Mesendoderm (in vitro differentiated cells): ENCODE measurements at regions not wholly inside any gene's neighbourhood (a gene's known extent, or its start where the extent isn't known, plus 50 kb on each side); places are given as distances from the start of the nearest gene placed in this dataset.

ENCODE experiments used
- DNase-seq: peaks from one replicate; pipeline ENCODE4 v3.0.0; 2013
- H2AK5ac ChIP-seq: 2 replicates; pipeline ENCODE4 v1.6.1; 2013; ENCODE audit warnings: low read length, inconsistent platforms
- H2BK120ac ChIP-seq: 2 replicates; pipeline ENCODE4 v1.6.1; 2013; ENCODE audit warnings: low read depth, mild to moderate bottlenecking, low read length, moderate library complexity, mixed read lengths
- H2BK15ac ChIP-seq: replicated peaks from 2 replicates; pipeline ENCODE4 v1.6.1; 2013; ENCODE audit warnings: low read depth, mild to moderate bottlenecking, moderate library complexity
- H2BK5ac ChIP-seq: 2 replicates; pipeline ENCODE4 v1.6.1; 2013; ENCODE audit warnings: low read length, inconsistent platforms
- H3K18ac ChIP-seq: 2 replicates; pipeline ENCODE4 v1.6.1; 2013; ENCODE audit warnings: mild to moderate bottlenecking, low read length, mixed read lengths
- H3K23ac ChIP-seq: one replicate; pipeline ENCODE4 v1.6.1; 2013; ENCODE audit warnings: low read length
- H3K27ac ChIP-seq: 2 replicates; pipeline ENCODE4 v1.5.1; 2013; ENCODE audit warnings: low read depth, mild to moderate bottlenecking, inconsistent platforms, low read length, moderate library complexity
- H3K27me3 ChIP-seq: 2 replicates; pipeline ENCODE4 v1.6.1; 2013; ENCODE audit warnings: low read length, control low read depth, mild to moderate bottlenecking, inconsistent platforms; ENCODE audit not compliant: insufficient read depth, poor library complexity
- H3K36me3 ChIP-seq: 2 replicates; pipeline ENCODE4 v1.6.1; 2013; ENCODE audit warnings: low read length, inconsistent platforms; ENCODE audit not compliant: control insufficient read depth, insufficient read depth
- H3K4ac ChIP-seq: one replicate; pipeline ENCODE4 v1.6.1; 2013; ENCODE audit warnings: low read depth, mild to moderate bottlenecking, low read length, moderate library complexity
- H3K4me1 ChIP-seq: 2 replicates; pipeline ENCODE4 v1.6.1; 2013; ENCODE audit warnings: low read depth, low read length, inconsistent platforms; ENCODE audit not compliant: control insufficient read depth
- H3K4me2 ChIP-seq: 2 replicates; pipeline ENCODE4 v1.6.1; 2013; ENCODE audit warnings: low read length
- H3K4me3 ChIP-seq: 2 replicates; pipeline ENCODE4 v1.5.1; 2013; ENCODE audit warnings: mild to moderate bottlenecking, low read length
- H3K56ac ChIP-seq: one replicate; pipeline ENCODE4 v1.6.1; 2013; ENCODE audit warnings: low read length
- H3K79me1 ChIP-seq: 2 replicates; pipeline ENCODE4 v1.6.1; 2013; ENCODE audit warnings: low read length, inconsistent platforms
- H3K79me2 ChIP-seq: 2 replicates; pipeline ENCODE4 v1.6.1; 2013; ENCODE audit warnings: mild to moderate bottlenecking, low read length; ENCODE audit not compliant: control insufficient read depth, insufficient read depth
- H3K9ac ChIP-seq: 2 replicates; pipeline ENCODE4 v1.6.1; 2013; ENCODE audit warnings: low read length, inconsistent platforms
- H4K5ac ChIP-seq: one replicate; pipeline ENCODE4 v1.6.1; 2013; ENCODE audit warnings: low read length
- H4K8ac ChIP-seq: one replicate; pipeline ENCODE4 v1.6.1; 2013; ENCODE audit warnings: low read depth, mild to moderate bottlenecking, control low read depth, low read length, moderate library complexity
- WGBS: extraction: QIAGEN DNeasy Blood & Tissue Kit; methylation state at CpG from one replicate; pipeline ENCODE4 v1.1.7; 2013; ENCODE audit warnings: low lambda C conversion rate, missing lambda C conversion rate; ENCODE audit not compliant: insufficient coverage; ENCODE audit errors: extremely low coverage; 5-methylcytosine and 5-hydroxymethylcytosine counted together

GRCh38 chr7:94843553-94843952 lies 63.8 kb upstream of the PPP1R9A start:
- no peak overlapping the region for H4K5ac ChIP-seq
- H2AK5ac ChIP-seq: no peak overlapping the region
- no peaks in the 10 kb centered on the region for H3K27me3 ChIP-seq
- H3K9ac ChIP-seq: no peak overlapping the region
- H3K79me1 ChIP-seq: no peaks in the 10 kb centered on the region
- no peak for DNase-seq
- no peak overlapping the region for H2BK5ac ChIP-seq
- H3K23ac ChIP-seq: no peak overlapping the region
- H2BK15ac ChIP-seq: no peak overlapping the region
- no peaks in the 10 kb centered on the region for H3K36me3 ChIP-seq
- no peak overlapping the region for H3K4me3 ChIP-seq
- H3K27ac ChIP-seq: no peak overlapping the region
- H3K4me1 ChIP-seq: no peaks in the 10 kb centered on the region
- H3K4me2 ChIP-seq: no peak overlapping the region
- H3K18ac ChIP-seq: no peak overlapping the region
- no peaks in the 10 kb centered on the region for H3K79me2 ChIP-seq
- H4K8ac ChIP-seq: no peak overlapping the region
- no peak overlapping the region for H2BK120ac ChIP-seq
- H3K4ac ChIP-seq: no peak overlapping the region
- H3K56ac ChIP-seq: no peak overlapping the region
- no CpG with 5 or more reads among the region's 1 CpG for WGBS

GRCh38 chr7:94848531-94848930 lies 58.9 kb upstream of the PPP1R9A start:
- H2BK120ac ChIP-seq: no peak overlapping the region
- H3K79me2 ChIP-seq: no peaks in the 10 kb centered on the region
- H3K4me1 ChIP-seq: no peaks in the 10 kb centered on the region
- H4K5ac ChIP-seq: no peak overlapping the region
- no peak overlapping the region for H3K4me3 ChIP-seq
- H3K9ac ChIP-seq: no peak overlapping the region
- no peaks in the 10 kb centered on the region for H3K36me3 ChIP-seq
- WGBS: no CpG with 5 or more reads among the region's 2 CpGs
- H3K4me2 ChIP-seq: no peak overlapping the region
- H4K8ac ChIP-seq: no peak overlapping the region
- no peaks in the 10 kb centered on the region for H3K27me3 ChIP-seq
- no peaks in the 10 kb centered on the region for H3K79me1 ChIP-seq
- no peak overlapping the region for H2BK15ac ChIP-seq
- H2AK5ac ChIP-seq: no peak overlapping the region
- no peak overlapping the region for H3K27ac ChIP-seq
- H3K18ac ChIP-seq: no peak overlapping the region
- no peak overlapping the region for H3K4ac ChIP-seq
- no peak overlapping the region for H2BK5ac ChIP-seq
- no peak overlapping the region for H3K56ac ChIP-seq
- no peak for DNase-seq
- H3K23ac ChIP-seq: no peak overlapping the region

- no CpG with 5 or more reads among the region's 33 CpGs for WGBS
These were observed 58.3 kb upstream of the PPP1R9A start for GRCh38 chr7:94848992-94849576.

GRCh38 chr7:94849636-94850208 lies 57.7 kb upstream of the PPP1R9A start:
- H3K4me1 ChIP-seq: no peaks in the 10 kb centered on the region
- H3K79me1 ChIP-seq: no peaks in the 10 kb centered on the region
- H3K36me3 ChIP-seq: no peaks in the 10 kb centered on the region
- no peak overlapping the region for H3K23ac ChIP-seq
- H3K79me2 ChIP-seq: no peaks in the 10 kb centered on the region
- no peak overlapping the region for H3K18ac ChIP-seq
- H2AK5ac ChIP-seq: no peak overlapping the region
- no peak overlapping the region for H4K5ac ChIP-seq
- H3K27me3 ChIP-seq: no peaks in the 10 kb centered on the region
- H2BK15ac ChIP-seq: no peak overlapping the region
- no peak overlapping the region for H3K4ac ChIP-seq
- H2BK120ac ChIP-seq: no peak overlapping the region
- no peak for DNase-seq
- no CpG with 5 or more reads among the region's 22 CpGs for WGBS
- H4K8ac ChIP-seq: no peak overlapping the region
- no peak overlapping the region for H3K56ac ChIP-seq
- H3K27ac ChIP-seq: no peak overlapping the region
- no peak overlapping the region for H2BK5ac ChIP-seq
- H3K4me2 ChIP-seq: no peak overlapping the region
- no peak overlapping the region for H3K9ac ChIP-seq
- no peak overlapping the region for H3K4me3 ChIP-seq

More at GRCh38 chr7:94848992-94849576, 58.3 kb upstream of the PPP1R9A start:
- H3K27ac ChIP-seq: no peak overlapping the region
- no peak overlapping the region for H3K18ac ChIP-seq
- no peaks in the 10 kb centered on the region for H3K27me3 ChIP-seq
- no peak overlapping the region for H3K4me2 ChIP-seq
- no peak overlapping the region for H2BK15ac ChIP-seq
- H3K56ac ChIP-seq: no peak overlapping the region
- H3K36me3 ChIP-seq: no peaks in the 10 kb centered on the region
- no peaks in the 10 kb centered on the region for H3K4me1 ChIP-seq
- no peak overlapping the region for H3K9ac ChIP-seq
- H2BK5ac ChIP-seq: no peak overlapping the region
- H3K4me3 ChIP-seq: no peak overlapping the region
- no peaks in the 10 kb centered on the region for H3K79me2 ChIP-seq
- no peak for DNase-seq
- no peak overlapping the region for H2AK5ac ChIP-seq
- H3K4ac ChIP-seq: no peak overlapping the region
- H3K23ac ChIP-seq: no peak overlapping the region
- H4K5ac ChIP-seq: no peak overlapping the region
- no peak overlapping the region for H4K8ac ChIP-seq
- H3K79me1 ChIP-seq: no peaks in the 10 kb centered on the region
- no peak overlapping the region for H2BK120ac ChIP-seq

GRCh38 chr7:94855589-94855988 lies 51.8 kb upstream of the PPP1R9A start:
- no peak for DNase-seq
- H3K23ac ChIP-seq: no peak overlapping the region
- no CpG with 5 or more reads among the region's 2 CpGs for WGBS
- no peak overlapping the region for H3K18ac ChIP-seq
- no peaks in the 10 kb centered on the region for H3K36me3 ChIP-seq
- no peak overlapping the region for H3K4me3 ChIP-seq
- no peak overlapping the region for H2BK120ac ChIP-seq
- H3K4me1 ChIP-seq: no peaks in the 10 kb centered on the region
- no peak overlapping the region for H3K27ac ChIP-seq
- H3K4ac ChIP-seq: no peak overlapping the region
- H4K5ac ChIP-seq: no peak overlapping the region
- no peak overlapping the region for H2BK15ac ChIP-seq
- no peaks in the 10 kb centered on the region for H3K79me1 ChIP-seq
- H2BK5ac ChIP-seq: no peak overlapping the region
- no peaks in the 10 kb centered on the region for H3K79me2 ChIP-seq
- no peak overlapping the region for H3K4me2 ChIP-seq
- H3K27me3 ChIP-seq: no peaks in the 10 kb centered on the region
- H4K8ac ChIP-seq: no peak overlapping the region
- no peak overlapping the region for H3K56ac ChIP-seq
- H2AK5ac ChIP-seq: no peak overlapping the region
- H3K9ac ChIP-seq: no peak overlapping the region

- H2BK120ac ChIP-seq: no peak overlapping the region
- no CpG with 5 or more reads among the region's 1 CpG for WGBS
- H3K27ac ChIP-seq: no peak overlapping the region
- no peaks in the 10 kb centered on the region for H3K79me1 ChIP-seq
- no peak overlapping the region for H2BK5ac ChIP-seq
- no peak overlapping the region for H3K4ac ChIP-seq
- H3K79me2 ChIP-seq: no peaks in the 10 kb centered on the region
- no peak overlapping the region for H2BK15ac ChIP-seq
- no peaks in the 10 kb centered on the region for H3K4me1 ChIP-seq
- no peaks in the 10 kb centered on the region for H3K27me3 ChIP-seq
- H3K36me3 ChIP-seq: no peaks in the 10 kb centered on the region
- no peak for DNase-seq
- H3K56ac ChIP-seq: no peak overlapping the region
- H3K9ac ChIP-seq: no peak overlapping the region
- no peak overlapping the region for H2AK5ac ChIP-seq
- H4K8ac ChIP-seq: no peak overlapping the region
- no peak overlapping the region for H3K18ac ChIP-seq
- no peak overlapping the region for H3K4me3 ChIP-seq
- no peak overlapping the region for H3K4me2 ChIP-seq
- H3K23ac ChIP-seq: no peak overlapping the region
- no peak overlapping the region for H4K5ac ChIP-seq
These were observed 50.8 kb upstream of the PPP1R9A start for GRCh38 chr7:94856643-94857042.
